GM10248 (cell line): ENCODE measurements at regions not wholly inside any gene's neighbourhood (a gene's known extent, or its start where the extent isn't known, plus 50 kb on each side); places are given as distances from the start of the nearest gene placed in this dataset.

Source experiments
- CTCF ChIA-PET: fragments of 300-600 bp; sonication (Branson Sonifier 250); formaldehyde crosslinking; extraction: SDS; loops from one replicate; lab custom pipeline; 2021; ENCODE audit warnings: antibody characterized with exemption; lab: Yijun Ruan, JAX
- POLR2A ChIA-PET: fragments of 350-650 bp; sonication (Branson Sonifier 250); formaldehyde crosslinking; extraction: SDS; loops from one replicate; lab custom pipeline; 2020; ENCODE audit warnings: antibody characterized with exemption; lab: Yijun Ruan, JAX
- DNase-seq: peaks from one replicate; pipeline ENCODE4 v3.0.0; 2012; ENCODE audit errors: extremely low spot score
- CTCF ChIP-seq: IDR thresholded peaks from 2 replicates; pipeline ENCODE4 v1.5.1; 2012; ENCODE audit warnings: mild to moderate bottlenecking, low read depth; ENCODE audit errors: extremely low read depth, missing control alignments, control extremely low read depth

- ChIA-PET CTCF (interaction anchor here (1.4 kb wide), 1 partner anchor 10 kb away, joined by 4 read pairs; no protein-coding TSS in a partner anchor), POLR2A (no interaction called here)
- TF ChIP-seq CTCF: no peak
- DNase-seq: no peak
Observed at GRCh38 chr3:177740254-177740653, 543.0 kb upstream of the TBL1XR1 start.

GRCh38 chr3:177742273-177742672 is 545.0 kb upstream of the TBL1XR1 start:
- TF ChIP-seq CTCF: no peak
- ChIA-PET CTCF (interaction anchor here (0.8 to 1.2 kb wide), 3 partner anchors 9 to 46 kb away, joined by 3 read pairs; no protein-coding TSS in a partner anchor), POLR2A (no interaction called here)
- DNase-seq: no peak

GRCh38 chr3:177743173-177743890 is 546.0 kb upstream of the TBL1XR1 start:
- TF ChIP-seq CTCF: no peak
- POLR2A ChIA-PET: interaction anchor here (0.6 kb wide), 1 partner anchor 1039 kb away, joined by 4 read pairs; no protein-coding TSS in a partner anchor
- DNase-seq: no peak
- CTCF ChIA-PET: interaction anchor here (0.8 to 1.1 kb wide), 2 partner anchors 10 to 37 kb away, joined by 3 read pairs; no protein-coding TSS in a partner anchor

GRCh38 chr3:177744873-177745606 is 547.8 kb upstream of the TBL1XR1 start:
- no peak for DNase-seq
- no peak for TF ChIP-seq CTCF
- ChIA-PET CTCF (interaction anchor here (1.1 kb wide), 1 partner anchor 45 kb away, joined by 3 read pairs; no protein-coding TSS in a partner anchor), POLR2A (no interaction called here)

GRCh38 chr3:177745607-177746005 is 548.3 kb upstream of the TBL1XR1 start:
- no peak for DNase-seq
- ChIA-PET POLR2A (no interaction called here), CTCF (interaction anchor here (1.1 kb wide), 1 partner anchor 44 kb away, joined by 3 read pairs; no protein-coding TSS in a partner anchor)
- no peak for TF ChIP-seq CTCF

GRCh38 chr3:177746337-177746933 is 549.2 kb upstream of the TBL1XR1 start:
- ChIA-PET CTCF (interaction anchor here (0.8 to 1.6 kb wide), 4 partner anchors 13 to 155 kb away, joined by 3 to 6 read pairs (median 4); no protein-coding TSS in a partner anchor), POLR2A (no interaction called here)
- TF ChIP-seq CTCF: no peak
- no peak for DNase-seq
